Thoracic aorta (tissue), 2 donors: ENCODE measurements at regions not wholly inside any gene's neighbourhood (a gene's known extent, or its start where the extent isn't known, plus 50 kb on each side); places are given as distances from the start of the nearest gene placed in this dataset.

ENCODE experiments used
- ATAC-seq: fragments of 150-250 bp; one replicate; pipeline ENCODE4 v1.8.0; 2017; ENCODE audit warnings: low read depth; ENCODE audit not compliant: insufficient number of reproducible peaks, low FRiP score
- DNase-seq: peaks from one replicate; pipeline ENCODE4 v3.0.0-alpha.2; 2020; ENCODE audit warnings: low spot score
- H3K27ac ChIP-seq, 2 donors: fragments of 200-600 bp; sonication (generic); 1 replicate in 1 of 2; 2 replicates in 1 of 2; pipeline ENCODE4 v1.5.1; 2016; ENCODE audit warnings: mild to moderate bottlenecking in 2 of 2, moderate library complexity in 2 of 2
- H3K27me3 ChIP-seq: fragments of 200-600 bp; sonication (generic); replicated peaks from 2 replicates; pipeline ENCODE4 v1.6.0; 2016; ENCODE audit warnings: mild to moderate bottlenecking; ENCODE audit not compliant: insufficient read depth
- H3K36me3 ChIP-seq: fragments of 200-600 bp; sonication (generic); one replicate; pipeline ENCODE4 v1.5.1; 2016
- H3K4me1 ChIP-seq, 2 donors: fragments of 200-600 bp; sonication (generic); 1 replicate in 1 of 2; 2 replicates in 1 of 2; pipeline versions ENCODE4 v1.5.1 to v1.6.0; 2016; ENCODE audit warnings: low read depth in 2 of 2, mild to moderate bottlenecking in 1 of 2; ENCODE audit not compliant: control insufficient read depth in 1 of 2
- H3K4me3 ChIP-seq: fragments of 200-600 bp; sonication (generic); 2 replicates; pipeline ENCODE4 v1.5.1; 2016; ENCODE audit warnings: mild to moderate bottlenecking
- H3K9me3 ChIP-seq: fragments of 200-600 bp; sonication (generic); 2 replicates; pipeline ENCODE4 v1.5.1; 2016
- CTCF ChIP-seq: fragments of 200-600 bp; sonication (generic); IDR thresholded peaks from one replicate; pipeline ENCODE4 v1.5.1; 2019; ENCODE audit warnings: antibody characterized with exemption

GRCh38 chr10:105751688-105752087, 1110.6 kb downstream of the SORCS3 start:
- TF ChIP-seq CTCF = no peak
- no peaks in the 10 kb centered on the region for H3K9me3 ChIP-seq

GRCh38 chr10:105745596-105746148, 1104.6 kb downstream of the SORCS3 start:
- DNase-seq (no peak), ATAC-seq (no peak)
- no peak overlapping the region for H3K27ac ChIP-seq
- H3K4me1 ChIP-seq = no peaks in the 10 kb centered on the region
- no peak for TF ChIP-seq CTCF
- H3K27me3 ChIP-seq = no peaks in the 10 kb centered on the region
- no peaks in the 10 kb centered on the region for H3K9me3 ChIP-seq
- H3K36me3 ChIP-seq = no peaks in the 10 kb centered on the region
- H3K4me3 ChIP-seq = no peak overlapping the region

More at GRCh38 chr10:105751688-105752087, 1110.6 kb downstream of the SORCS3 start:
- no peaks in the 10 kb centered on the region for H3K36me3 ChIP-seq
- H3K4me3 ChIP-seq = no peak overlapping the region
- H3K4me1 ChIP-seq = no peaks in the 10 kb centered on the region
- DNase-seq (no peak), ATAC-seq (no peak)
- no peaks in the 10 kb centered on the region for H3K27me3 ChIP-seq
- H3K27ac ChIP-seq = no peak overlapping the region

GRCh38 chr10:105743343-105744056, 1102.4 kb downstream of the SORCS3 start:
- no peaks in the 10 kb centered on the region for H3K4me1 ChIP-seq
- no peaks in the 10 kb centered on the region for H3K9me3 ChIP-seq
- no peaks in the 10 kb centered on the region for H3K27me3 ChIP-seq
- H3K36me3 ChIP-seq = no peaks in the 10 kb centered on the region
- H3K27ac ChIP-seq = no peak overlapping the region
- no peak overlapping the region for H3K4me3 ChIP-seq
- no peak for DNase-seq
- no peak for ATAC-seq
- TF ChIP-seq CTCF = no peak

- no peaks in the 10 kb centered on the region for H3K27me3 ChIP-seq
- H3K27ac ChIP-seq = no peak overlapping the region
- no peaks in the 10 kb centered on the region for H3K9me3 ChIP-seq
- no peak overlapping the region for H3K4me3 ChIP-seq
- H3K36me3 ChIP-seq = no peaks in the 10 kb centered on the region
- no peak for DNase-seq
- no peak for ATAC-seq
- no peak for TF ChIP-seq CTCF
- H3K4me1 ChIP-seq = no peaks in the 10 kb centered on the region
Measured at GRCh38 chr10:105742923-105743322, 1101.8 kb downstream of the SORCS3 start.

- ATAC-seq = no peak
- H3K27me3 ChIP-seq = no peaks in the 10 kb centered on the region
- DNase-seq = no peak
- H3K4me1 ChIP-seq = no peaks in the 10 kb centered on the region
- no peaks in the 10 kb centered on the region for H3K9me3 ChIP-seq
- no peak overlapping the region for H3K4me3 ChIP-seq
- no peak overlapping the region for H3K27ac ChIP-seq
- TF ChIP-seq CTCF = no peak
- no peaks in the 10 kb centered on the region for H3K36me3 ChIP-seq
Measured at GRCh38 chr10:105742184-105742583, 1101.1 kb downstream of the SORCS3 start.
